Glutamatergic neuron (in vitro differentiated cells): ENCODE measurements at regions not wholly inside any gene's neighbourhood (a gene's known extent, or its start where the extent isn't known, plus 50 kb on each side); places are given as distances from the start of the nearest gene placed in this dataset.

Experiments used
- DNase-seq: peaks from one replicate; pipeline ENCODE4 v3.0.0; 2022
- H3K27ac Mint-ChIP-seq: one replicate; pipeline ENCODE4 v1.8.0; 2020; ENCODE audit warnings: mild to moderate bottlenecking, mixed read lengths, inconsistent platforms; ENCODE audit not compliant: unreplicated experiment
- H3K27me3 Mint-ChIP-seq: one replicate; pipeline ENCODE4 v1.8.0; 2020; ENCODE audit warnings: mild to moderate bottlenecking, moderate library complexity, mixed read lengths, inconsistent platforms; ENCODE audit not compliant: unreplicated experiment
- H3K36me3 Mint-ChIP-seq: one replicate; pipeline ENCODE4 v1.8.0; 2020; ENCODE audit warnings: mild to moderate bottlenecking, mixed read lengths, inconsistent platforms; ENCODE audit not compliant: unreplicated experiment
- H3K4me1 Mint-ChIP-seq: one replicate; pipeline ENCODE4 v1.8.0; 2020; ENCODE audit warnings: mild to moderate bottlenecking, low read depth, mixed read lengths, inconsistent platforms; ENCODE audit not compliant: unreplicated experiment
- H3K4me3 Mint-ChIP-seq: one replicate; pipeline ENCODE4 v1.8.0; 2020; ENCODE audit warnings: mild to moderate bottlenecking, mixed read lengths, inconsistent platforms; ENCODE audit not compliant: unreplicated experiment
- H3K9me3 Mint-ChIP-seq: one replicate; pipeline ENCODE4 v1.8.0; 2020; ENCODE audit warnings: mild to moderate bottlenecking, moderate library complexity, mixed read lengths, inconsistent platforms; ENCODE audit not compliant: unreplicated experiment
- TF ChIP-seq, protein P1 (sequence below): fragments of 200-600 bp; sonication (generic); IDR thresholded peaks from one replicate; pipeline ENCODE4 v1.5.0; 2021; ENCODE audit not compliant: partially characterized antibody, unreplicated experiment

DNA sequence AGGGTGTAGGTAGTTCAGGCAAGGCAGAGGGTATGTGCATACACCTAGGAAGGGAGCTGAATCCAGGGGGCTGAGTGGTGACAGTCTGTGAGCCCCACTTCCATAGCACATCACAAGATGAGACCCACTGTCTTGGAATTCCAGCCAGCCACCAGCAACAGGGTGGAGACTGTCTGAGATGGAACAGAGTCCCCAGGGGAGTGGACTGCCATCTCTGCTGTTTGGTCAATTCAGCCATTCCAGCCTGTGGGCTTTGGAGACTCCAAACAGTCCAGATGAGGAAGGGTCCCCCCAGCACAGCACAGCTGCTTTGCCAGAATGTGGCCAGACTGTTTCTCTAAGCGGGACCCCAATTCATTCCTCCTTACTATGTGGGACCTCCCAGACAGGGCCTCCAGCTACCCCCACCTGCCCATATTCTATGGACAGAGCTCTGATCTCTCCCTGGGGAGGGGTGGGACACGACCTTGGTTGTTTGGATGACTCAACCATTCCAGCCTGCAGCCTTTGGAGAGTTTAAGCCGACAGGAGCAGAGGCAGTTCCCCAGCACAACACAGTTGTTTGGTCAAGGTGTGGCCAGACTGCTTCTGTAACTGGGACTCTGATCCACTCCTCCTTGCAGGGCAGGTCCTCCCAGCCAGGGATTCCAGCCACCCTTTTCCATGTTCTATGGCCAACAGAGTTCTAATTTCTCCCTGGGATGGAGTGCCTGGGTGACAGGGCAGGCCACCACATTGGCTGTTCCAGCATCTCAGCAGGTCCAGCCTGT is 178.0 kb downstream of the RND3 start:
- Mint-ChIP-seq H3K4me1 (no peaks in the 10 kb centered on the region), H3K36me3 (peaks cover 7% of the 10 kb centered on the region), H3K4me3 (no peak overlapping the region), H3K27me3 (no peaks in the 10 kb centered on the region), H3K9me3 (peaks cover 2% of the 10 kb centered on the region), H3K27ac (no peak overlapping the region)
- DNase-seq, result no peak
- TF ChIP-seq, protein P1, sequence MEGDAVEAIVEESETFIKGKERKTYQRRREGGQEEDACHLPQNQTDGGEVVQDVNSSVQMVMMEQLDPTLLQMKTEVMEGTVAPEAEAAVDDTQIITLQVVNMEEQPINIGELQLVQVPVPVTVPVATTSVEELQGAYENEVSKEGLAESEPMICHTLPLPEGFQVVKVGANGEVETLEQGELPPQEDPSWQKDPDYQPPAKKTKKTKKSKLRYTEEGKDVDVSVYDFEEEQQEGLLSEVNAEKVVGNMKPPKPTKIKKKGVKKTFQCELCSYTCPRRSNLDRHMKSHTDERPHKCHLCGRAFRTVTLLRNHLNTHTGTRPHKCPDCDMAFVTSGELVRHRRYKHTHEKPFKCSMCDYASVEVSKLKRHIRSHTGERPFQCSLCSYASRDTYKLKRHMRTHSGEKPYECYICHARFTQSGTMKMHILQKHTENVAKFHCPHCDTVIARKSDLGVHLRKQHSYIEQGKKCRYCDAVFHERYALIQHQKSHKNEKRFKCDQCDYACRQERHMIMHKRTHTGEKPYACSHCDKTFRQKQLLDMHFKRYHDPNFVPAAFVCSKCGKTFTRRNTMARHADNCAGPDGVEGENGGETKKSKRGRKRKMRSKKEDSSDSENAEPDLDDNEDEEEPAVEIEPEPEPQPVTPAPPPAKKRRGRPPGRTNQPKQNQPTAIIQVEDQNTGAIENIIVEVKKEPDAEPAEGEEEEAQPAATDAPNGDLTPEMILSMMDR, result no peak

DNA sequence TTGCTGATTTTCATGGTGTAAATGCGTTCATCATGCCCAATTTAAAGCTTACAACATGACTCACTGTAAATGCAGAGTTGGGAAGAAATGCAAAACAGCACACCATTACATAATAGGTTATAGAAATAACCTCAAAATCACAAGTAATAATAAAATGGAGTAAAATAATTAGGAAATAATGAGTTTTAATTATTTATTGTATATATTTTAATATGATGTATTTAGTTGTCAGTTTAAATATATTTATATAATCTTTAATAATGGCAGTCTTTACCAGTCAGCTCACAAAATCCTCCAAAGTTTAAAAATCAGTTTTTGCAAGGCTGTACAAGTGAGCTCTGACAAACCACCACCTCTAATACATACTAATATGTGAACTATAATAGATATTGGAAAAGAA is 180.2 kb downstream of the RND3 start:
- Mint-ChIP-seq H3K4me1 (no peaks in the 10 kb centered on the region), H3K36me3 (peaks cover 4% of the 10 kb centered on the region), H3K27me3 (no peaks in the 10 kb centered on the region), H3K4me3 (no peak overlapping the region), H3K9me3 (peaks cover 4% of the 10 kb centered on the region), H3K27ac (no peak overlapping the region)
- TF ChIP-seq, protein P1, result no peak
- DNase-seq, result no peak

DNA sequence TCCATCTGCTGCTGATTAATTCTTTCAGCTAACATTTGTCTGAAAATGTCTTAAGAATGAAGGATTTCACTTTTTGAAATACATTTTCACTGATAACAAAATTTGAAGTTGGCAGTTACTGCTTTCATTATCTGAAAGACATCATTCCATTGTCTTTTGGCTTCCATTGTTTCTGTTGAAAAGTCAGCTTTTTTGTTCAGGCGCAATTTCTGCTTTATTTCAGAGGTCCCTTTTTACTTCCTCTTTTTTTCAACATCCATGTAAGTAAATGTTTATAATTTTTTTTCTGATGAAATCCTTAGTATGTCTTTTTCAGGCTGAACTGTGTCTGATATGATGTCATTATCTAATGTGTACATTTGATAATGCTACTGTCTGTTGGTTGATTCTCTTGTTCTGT is 184.2 kb downstream of the RND3 start:
- Mint-ChIP-seq H3K9me3 (peaks cover 8% of the 10 kb centered on the region), H3K27ac (no peak overlapping the region), H3K36me3 (peaks cover 4% of the 10 kb centered on the region), H3K4me3 (no peak overlapping the region), H3K27me3 (no peaks in the 10 kb centered on the region), H3K4me1 (no peaks in the 10 kb centered on the region)
- no peak for DNase-seq
- TF ChIP-seq, protein P1, result no peak

DNA sequence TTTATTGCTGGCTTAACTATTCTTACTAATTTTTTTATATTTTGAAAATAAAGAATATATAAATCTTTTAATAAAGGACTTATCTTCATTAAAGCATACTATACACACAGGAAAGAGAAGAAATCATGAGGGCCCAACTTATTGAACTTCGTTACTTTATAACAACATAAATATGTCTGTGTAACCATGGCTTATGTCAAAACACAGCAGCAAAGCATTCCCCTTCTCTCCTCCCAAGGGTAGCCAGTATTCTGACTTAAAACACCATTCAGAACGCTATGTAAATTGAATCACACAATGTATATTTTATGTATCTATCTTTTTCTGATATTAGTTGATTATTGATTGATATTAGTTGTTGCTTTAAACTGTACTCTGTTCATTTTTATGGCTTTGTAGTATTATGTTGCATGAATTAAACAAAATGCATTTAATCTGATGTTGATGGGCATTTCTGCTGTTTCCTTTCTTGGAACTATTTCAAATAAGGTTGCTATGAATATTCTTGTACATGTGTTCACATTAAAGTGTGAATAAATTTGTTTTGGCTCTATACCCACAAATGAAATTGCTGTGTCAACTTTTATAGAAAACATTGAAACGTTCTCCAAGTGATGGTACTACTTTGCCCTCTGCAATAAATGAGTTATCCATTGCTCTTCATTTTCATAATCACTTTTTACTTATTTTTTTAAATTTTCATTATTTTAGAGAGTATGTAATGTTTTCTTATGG is 188.7 kb downstream of the RND3 start:
- DNase-seq, result no peak
- Mint-ChIP-seq H3K27ac (no peak overlapping the region), H3K36me3 (peaks cover 4% of the 10 kb centered on the region), H3K27me3 (no peaks in the 10 kb centered on the region), H3K9me3 (peaks cover 6% of the 10 kb centered on the region), H3K4me3 (no peak overlapping the region), H3K4me1 (no peaks in the 10 kb centered on the region)
- TF ChIP-seq, protein P1, result no peak

DNA sequence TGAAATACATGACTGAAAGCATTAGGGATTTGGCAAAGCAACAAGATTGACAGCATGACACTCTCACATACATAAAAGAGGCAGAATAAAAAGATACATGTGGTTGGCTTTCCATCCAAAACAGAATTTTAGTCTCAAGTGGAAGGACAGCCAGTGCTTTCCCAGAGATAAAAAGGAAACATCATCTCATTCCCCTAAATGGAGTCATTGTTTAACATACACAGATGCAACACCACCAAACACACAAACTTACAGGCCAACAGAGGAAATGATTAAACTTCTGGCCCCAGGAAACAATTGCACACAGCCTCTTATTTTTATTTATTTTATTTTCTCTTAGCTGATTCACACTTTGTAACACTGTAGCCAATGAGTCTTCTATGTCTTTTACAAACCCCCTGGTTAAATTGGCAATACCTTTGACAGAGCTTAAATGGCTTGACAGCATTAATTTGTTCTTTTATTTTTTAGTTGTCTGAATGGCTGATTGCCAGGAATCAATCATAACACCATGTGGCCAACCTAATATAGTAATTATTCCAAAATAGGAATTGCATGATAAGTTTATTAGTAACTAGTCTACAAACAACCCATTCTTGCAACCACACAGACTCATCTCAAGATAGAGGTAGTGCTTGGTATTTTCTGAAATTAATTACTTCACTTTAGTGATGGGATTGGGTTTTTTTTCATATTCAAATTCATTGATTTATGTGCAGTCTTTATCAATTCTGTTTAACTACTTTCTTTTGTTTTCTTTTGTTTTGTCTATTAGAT is 190.5 kb downstream of the RND3 start:
- no peak overlapping the region for H3K27ac Mint-ChIP-seq
- H3K4me3 Mint-ChIP-seq, result no peak overlapping the region
- no peaks in the 10 kb centered on the region for H3K27me3 Mint-ChIP-seq
- no peaks in the 10 kb centered on the region for H3K36me3 Mint-ChIP-seq
- peaks cover 5% of the 10 kb centered on the region for H3K9me3 Mint-ChIP-seq
- no peak for DNase-seq
- TF ChIP-seq, protein P1, result no peak
- no peaks in the 10 kb centered on the region for H3K4me1 Mint-ChIP-seq
